ENCODE measurements at regions not wholly inside any gene's neighbourhood (a gene's known extent, or its start where the extent isn't known, plus 50 kb on each side); places are given as distances from the start of the nearest gene placed in this dataset.

- TF ChIP-seq POLR2A (IDR thresholded peaks at IDR 0.05) (no peak), CTCF (IDR thresholded peaks at IDR 0.05) (no peak)
Measured at GRCh38 chr5:124318661-124319060, 427.8 kb downstream of the ZNF608 start.
